ENCODE measurements at regions not wholly inside any gene's neighbourhood (a gene's known extent, or its start where the extent isn't known, plus 50 kb on each side); places are given as distances from the start of the nearest gene placed in this dataset.

DNA sequence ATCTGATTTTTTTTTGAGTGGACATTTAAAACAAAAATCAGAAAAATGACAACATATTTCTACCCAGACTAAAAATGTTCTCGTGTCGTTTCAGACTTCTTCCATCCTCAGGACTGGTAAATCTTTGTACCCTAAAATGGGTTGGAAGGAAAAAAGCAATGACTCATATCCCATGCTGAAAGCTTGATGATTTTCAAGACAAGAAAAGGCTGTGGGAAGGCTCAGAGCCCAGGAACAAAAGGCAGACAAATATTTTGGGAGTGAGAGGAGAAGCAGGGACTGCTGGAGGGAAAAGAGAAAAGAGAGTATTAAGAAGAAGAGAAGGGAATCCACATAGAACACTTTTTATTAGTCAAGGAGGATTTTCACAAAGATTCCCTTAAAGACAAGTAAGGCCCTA, 77.1 kb upstream of the CTAGE1 start:
- Histone ChIP-seq H3K27me3 (ENCODE audit: control insufficient read depth, insufficient read depth, low read length) (no peaks in the 10 kb centered on the region), H3K4me3 (ENCODE audit: low read depth, low read length) (no peak overlapping the region), H3K36me3 (ENCODE audit: control insufficient read depth, insufficient read depth, low read length) (no peaks in the 10 kb centered on the region)
- ChIA-PET POLR2A (no interaction called here), CTCF (interaction anchor here (0.6 to 1.5 kb wide), 3 partner anchors 9 to 894 kb away, joined by 3 to 4 read pairs (median 4); partner anchors contain the start of gene ESCO1)
- no peak for DNase-seq (ENCODE audit: low read depth)
- no peak for TF ChIP-seq CTCF (IDR thresholded peaks at IDR 0.05; ENCODE audit: insufficient read depth, low read depth, low read length)

- POLR2A ChIA-PET = no interaction called here
- H3K4me3 ChIP-seq (ENCODE audit: low read depth, low read length) = no peak overlapping the region
- no peaks in the 10 kb centered on the region for H3K36me3 ChIP-seq (ENCODE audit: control insufficient read depth, insufficient read depth, low read length)
- no peaks in the 10 kb centered on the region for H3K27me3 ChIP-seq (ENCODE audit: control insufficient read depth, insufficient read depth, low read length)
- DNase-seq (ENCODE audit: low read depth) = no peak
- no peak for TF ChIP-seq CTCF (IDR thresholded peaks at IDR 0.05; ENCODE audit: insufficient read depth, low read depth, low read length)
- CTCF ChIA-PET = interaction anchor here (1.1 to 1.4 kb wide), 2 partner anchors 11 kb away, joined by 3 read pairs; no protein-coding TSS in a partner anchor
Observed at GRCh38 chr18:22499421-22499820, 81.7 kb upstream of the CTAGE1 start.

DNA sequence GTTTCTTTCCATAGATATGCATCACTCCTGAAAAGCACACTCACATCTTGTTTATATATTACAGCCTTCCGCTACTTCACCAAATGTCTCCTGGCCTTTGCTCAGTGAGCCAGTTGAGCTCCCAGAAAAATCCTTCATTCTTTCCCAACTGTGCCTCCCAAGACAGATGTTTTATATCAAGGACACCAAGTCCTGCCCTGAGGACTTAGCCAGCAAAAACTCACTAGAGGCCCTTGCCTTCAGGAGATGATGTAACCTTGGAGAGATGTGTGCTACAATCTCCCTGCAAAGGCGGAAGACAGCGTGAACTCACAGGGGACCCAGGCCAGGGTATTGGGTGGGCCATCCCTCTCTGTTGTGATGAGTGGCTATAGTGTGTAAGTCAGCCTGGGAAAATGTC, 86.1 kb upstream of the CTAGE1 start:
- Histone ChIP-seq H3K4me3 (ENCODE audit: low read depth, low read length) (no peak overlapping the region), H3K27me3 (ENCODE audit: control insufficient read depth, insufficient read depth, low read length) (no peaks in the 10 kb centered on the region), H3K36me3 (ENCODE audit: control insufficient read depth, insufficient read depth, low read length) (no peaks in the 10 kb centered on the region)
- CTCF ChIA-PET = interaction anchor here (0.7 kb wide), 1 partner anchor 17 kb away, joined by 3 read pairs; no protein-coding TSS in a partner anchor
- POLR2A ChIA-PET = interaction anchor here (0.5 to 0.6 kb wide), 2 partner anchors 10 to 44 kb away, joined by 3 to 4 read pairs; no protein-coding TSS in a partner anchor
- peak; percentile 94 for DNase-seq (ENCODE audit: low read depth)
- TF ChIP-seq CTCF (IDR thresholded peaks at IDR 0.05; ENCODE audit: insufficient read depth, low read depth, low read length) = no peak

GRCh38 chr18:22504251-22505030, 86.7 kb upstream of the CTAGE1 start:
- Histone ChIP-seq H3K36me3 (ENCODE audit: control insufficient read depth, insufficient read depth, low read length) (no peaks in the 10 kb centered on the region), H3K4me3 (ENCODE audit: low read depth, low read length) (no peak overlapping the region), H3K27me3 (ENCODE audit: control insufficient read depth, insufficient read depth, low read length) (no peaks in the 10 kb centered on the region)
- DNase-seq (ENCODE audit: low read depth) = no peak
- TF ChIP-seq CTCF (IDR thresholded peaks at IDR 0.05; ENCODE audit: insufficient read depth, low read depth, low read length) = no peak
- POLR2A ChIA-PET = interaction anchor here (0.6 kb wide), 1 partner anchor 10 kb away, joined by 3 read pairs; no protein-coding TSS in a partner anchor
- CTCF ChIA-PET = interaction anchor here (0.7 kb wide), 2 partner anchors 14 to 16 kb away, joined by 3 to 4 read pairs; no protein-coding TSS in a partner anchor

DNA sequence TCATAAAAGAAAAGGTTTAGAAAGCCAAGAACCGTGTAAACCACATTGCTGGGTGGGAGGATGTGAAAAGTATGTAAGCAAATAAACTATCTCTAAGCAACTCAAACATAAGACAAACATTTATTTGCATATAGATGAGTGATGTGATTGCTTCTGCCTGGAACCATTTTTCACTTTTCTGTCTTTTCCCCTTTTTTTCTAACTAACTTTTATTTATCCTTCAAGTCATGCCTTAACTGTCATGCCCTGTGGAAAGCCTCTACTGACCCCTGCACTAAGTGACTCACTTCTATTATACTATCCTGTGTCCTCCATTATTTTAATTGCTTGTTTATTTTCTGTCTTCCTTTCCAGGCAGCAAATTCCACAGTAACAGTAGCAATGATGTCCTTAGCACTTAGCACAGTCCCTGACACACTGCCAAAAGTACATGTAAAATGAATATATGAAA, 87.5 kb upstream of the CTAGE1 start:
- ChIA-PET CTCF (interaction anchor here (0.7 kb wide), 1 partner anchor 15 kb away, joined by 4 read pairs; no protein-coding TSS in a partner anchor), POLR2A (no interaction called here)
- Histone ChIP-seq H3K36me3 (ENCODE audit: control insufficient read depth, insufficient read depth, low read length) (no peaks in the 10 kb centered on the region), H3K4me3 (ENCODE audit: low read depth, low read length) (no peak overlapping the region), H3K27me3 (ENCODE audit: control insufficient read depth, insufficient read depth, low read length) (no peaks in the 10 kb centered on the region)
- TF ChIP-seq CTCF (IDR thresholded peaks at IDR 0.05; ENCODE audit: insufficient read depth, low read depth, low read length) = no peak
- DNase-seq (ENCODE audit: low read depth) = peak; percentile 58
